HG02852 (cell line): ENCODE measurements at regions not wholly inside any gene's neighbourhood (a gene's known extent, or its start where the extent isn't known, plus 50 kb on each side); places are given as distances from the start of the nearest gene placed in this dataset.

Experiments used
- ATAC-seq: cut with Tn5 transposase; IDR thresholded peaks from one replicate; pipeline ENCODE4 v1.9.1; 2021; ENCODE audit warnings: mild to moderate bottlenecking, moderate library complexity; ENCODE audit not compliant: unreplicated experiment

GRCh38 chr9:17846948-17847655 lies 268.2 kb downstream of the SH3GL2 start:
- ATAC-seq, result no peak

GRCh38 chr9:17847908-17848307 lies 269.0 kb downstream of the SH3GL2 start:
- ATAC-seq, result no peak

GRCh38 chr9:17852108-17852507 lies 273.2 kb downstream of the SH3GL2 start:
- ATAC-seq, result no peak

- no peak for ATAC-seq
Observed at GRCh38 chr9:17854487-17854886, 275.6 kb downstream of the SH3GL2 start.

GRCh38 chr9:17856995-17857394 lies 278.1 kb downstream of the SH3GL2 start:
- ATAC-seq, result no peak

GRCh38 chr9:17859228-17859627 lies 280.4 kb downstream of the SH3GL2 start:
- no peak for ATAC-seq

GRCh38 chr9:17859987-17860386 lies 281.1 kb downstream of the SH3GL2 start:
- no peak for ATAC-seq

- no peak for ATAC-seq
Observed at GRCh38 chr9:17862101-17862500, 283.2 kb downstream of the SH3GL2 start.

- no peak for ATAC-seq
Observed at GRCh38 chr9:17862629-17863028, 283.8 kb downstream of the SH3GL2 start.

GRCh38 chr9:17863213-17863883 lies 284.5 kb downstream of the SH3GL2 start:
- peak; percentile 93 for ATAC-seq

- ATAC-seq, result no peak
Observed at GRCh38 chr9:17863924-17864323, 285.1 kb downstream of the SH3GL2 start.

- no peak for ATAC-seq
Observed at GRCh38 chr9:17864951-17865350, 286.1 kb downstream of the SH3GL2 start.

GRCh38 chr9:17865881-17866280 lies 287.0 kb downstream of the SH3GL2 start:
- no peak for ATAC-seq

- ATAC-seq, result no peak
Observed at GRCh38 chr9:17870722-17871121, 291.9 kb downstream of the SH3GL2 start.

- no peak for ATAC-seq
Observed at GRCh38 chr9:17871213-17871890, 292.5 kb downstream of the SH3GL2 start.

GRCh38 chr9:17875886-17876285 lies 297.0 kb downstream of the SH3GL2 start:
- no peak for ATAC-seq

- no peak for ATAC-seq
Observed at GRCh38 chr9:17876687-17877086, 297.8 kb downstream of the SH3GL2 start.

GRCh38 chr9:17878810-17879370 lies 300.0 kb downstream of the SH3GL2 start:
- peak; percentile 54 for ATAC-seq

- no peak for ATAC-seq
Observed at GRCh38 chr9:17881371-17881770, 302.5 kb downstream of the SH3GL2 start.

- ATAC-seq, result no peak
Observed at GRCh38 chr9:17882688-17883594, 304.1 kb downstream of the SH3GL2 start.

GRCh38 chr9:17888066-17888465 lies 309.2 kb downstream of the SH3GL2 start:
- no peak for ATAC-seq
